ENCODE measurements at regions not wholly inside any gene's neighbourhood (a gene's known extent, or its start where the extent isn't known, plus 50 kb on each side); places are given as distances from the start of the nearest gene placed in this dataset.
"Not testable (repeated sequence)": the region's sequence is repeated elsewhere in the genome, so short reads cannot be mapped to it uniquely, and the experiment has no call there.

- peaks cover 0 to 5% (median 0%) of the 10 kb centered on the region in 5 donors for H3K4me1 ChIP-seq (ENCODE audit: control insufficient read depth in 5 of 5, insufficient read depth in 5 of 5, low read length in 5 of 5)
- H3K36me3 ChIP-seq (ENCODE audit: control insufficient read depth in 5 of 5, insufficient read depth in 5 of 5, low read length in 5 of 5): no peaks in the 10 kb centered on the region
- H3K4me3 ChIP-seq (ENCODE audit: low read depth in 1 of 5, low read length in 5 of 5): no peak overlapping the region
- H3K27me3 ChIP-seq (ENCODE audit: control insufficient read depth in 5 of 5, insufficient read depth in 4 of 5, low read length in 5 of 5): peaks cover 0 to 2% (median 0%) of the 10 kb centered on the region in 5 donors
- no peak overlapping the region for H3K9ac ChIP-seq (ENCODE audit: low read length in 5 of 5)
- no peak overlapping the region for H3K27ac ChIP-seq (ENCODE audit: low read depth, low read length)
- no peaks in the 10 kb centered on the region for H3K9me3 ChIP-seq (ENCODE audit: control insufficient read depth in 5 of 5, low read length in 5 of 5)
Observed at GRCh38 chrX:138914767-138915166, 203.2 kb upstream of the FGF13 start.

- no peaks in the 10 kb centered on the region for H3K4me1 ChIP-seq (ENCODE audit: control insufficient read depth in 5 of 5, insufficient read depth in 5 of 5, low read length in 5 of 5)
- H3K4me3 ChIP-seq (ENCODE audit: low read depth in 1 of 5, low read length in 5 of 5): no peak overlapping the region
- H3K9ac ChIP-seq (ENCODE audit: low read length in 5 of 5): no peak overlapping the region
- H3K27me3 ChIP-seq (ENCODE audit: control insufficient read depth in 5 of 5, insufficient read depth in 4 of 5, low read length in 5 of 5): peaks cover 0 to 2% (median 0%) of the 10 kb centered on the region in 5 donors
- H3K36me3 ChIP-seq (ENCODE audit: control insufficient read depth in 5 of 5, insufficient read depth in 5 of 5, low read length in 5 of 5): no peaks in the 10 kb centered on the region
- no peak overlapping the region for H3K27ac ChIP-seq (ENCODE audit: low read depth, low read length)
- no peaks in the 10 kb centered on the region for H3K9me3 ChIP-seq (ENCODE audit: control insufficient read depth in 5 of 5, low read length in 5 of 5)
Observed at GRCh38 chrX:138908577-138908976, 197.1 kb upstream of the FGF13 start.

GRCh38 chrX:138897621-138898492 is 186.3 kb upstream of the FGF13 start:
- Histone ChIP-seq H3K4me3 (ENCODE audit: low read depth in 1 of 5, low read length in 5 of 5) (no peak overlapping the region), H3K9ac (ENCODE audit: low read length in 5 of 5) (no peak overlapping the region)

GRCh38 chrX:138890491-138890890 is 179.0 kb upstream of the FGF13 start:
- no peak overlapping the region for H3K4me3 ChIP-seq (ENCODE audit: low read depth in 1 of 5, low read length in 5 of 5)
- no peaks in the 10 kb centered on the region for H3K9me3 ChIP-seq (ENCODE audit: control insufficient read depth in 5 of 5, low read length in 5 of 5)
- H3K36me3 ChIP-seq (ENCODE audit: control insufficient read depth in 5 of 5, insufficient read depth in 5 of 5, low read length in 5 of 5): no peaks in the 10 kb centered on the region
- no peak overlapping the region for H3K9ac ChIP-seq (ENCODE audit: low read length in 5 of 5)
- H3K27ac ChIP-seq (ENCODE audit: low read depth, low read length): no peak overlapping the region
- H3K4me1 ChIP-seq (ENCODE audit: control insufficient read depth in 5 of 5, insufficient read depth in 5 of 5, low read length in 5 of 5): peaks cover 0 to 3% (median 0%) of the 10 kb centered on the region in 5 donors
- H3K27me3 ChIP-seq (ENCODE audit: control insufficient read depth in 5 of 5, insufficient read depth in 4 of 5, low read length in 5 of 5): peaks cover 0 to 5% (median 0%) of the 10 kb centered on the region in 5 donors

More at GRCh38 chrX:138897621-138898492, 186.3 kb upstream of the FGF13 start:
- Histone ChIP-seq H3K9me3 (ENCODE audit: control insufficient read depth in 5 of 5, low read length in 5 of 5) (no peaks in the 10 kb centered on the region), H3K36me3 (ENCODE audit: control insufficient read depth in 5 of 5, insufficient read depth in 5 of 5, low read length in 5 of 5) (no peaks in the 10 kb centered on the region), H3K4me1 (ENCODE audit: control insufficient read depth in 5 of 5, insufficient read depth in 5 of 5, low read length in 5 of 5) (peaks cover 0 to 3% (median 0%) of the 10 kb centered on the region in 5 donors), H3K27ac (ENCODE audit: low read depth, low read length) (no peak overlapping the region), H3K27me3 (ENCODE audit: control insufficient read depth in 5 of 5, insufficient read depth in 4 of 5, low read length in 5 of 5) (peaks cover 0 to 5% (median 0%) of the 10 kb centered on the region in 5 donors)

GRCh38 chrX:138889149-138889548 is 177.6 kb upstream of the FGF13 start:
- no peak overlapping the region for H3K27ac ChIP-seq (ENCODE audit: low read depth, low read length)
- peaks cover 0 to 3% (median 0%) of the 10 kb centered on the region in 5 donors for H3K4me1 ChIP-seq (ENCODE audit: control insufficient read depth in 5 of 5, insufficient read depth in 5 of 5, low read length in 5 of 5)
- peaks cover 0 to 7% (median 0%) of the 10 kb centered on the region in 5 donors for H3K27me3 ChIP-seq (ENCODE audit: control insufficient read depth in 5 of 5, insufficient read depth in 4 of 5, low read length in 5 of 5)
- H3K4me3 ChIP-seq (ENCODE audit: low read depth in 1 of 5, low read length in 5 of 5): no peak overlapping the region
- no peak overlapping the region for H3K9ac ChIP-seq (ENCODE audit: low read length in 5 of 5)
- H3K9me3 ChIP-seq (ENCODE audit: control insufficient read depth in 5 of 5, low read length in 5 of 5): no peaks in the 10 kb centered on the region
- no peaks in the 10 kb centered on the region for H3K36me3 ChIP-seq (ENCODE audit: control insufficient read depth in 5 of 5, insufficient read depth in 5 of 5, low read length in 5 of 5)

- H3K27me3 ChIP-seq (ENCODE audit: control insufficient read depth in 5 of 5, insufficient read depth in 4 of 5, low read length in 5 of 5): peaks cover 0 to 7% (median 0%) of the 10 kb centered on the region in 5 donors
- H3K27ac ChIP-seq (ENCODE audit: low read depth, low read length): no peak overlapping the region
- H3K4me1 ChIP-seq (ENCODE audit: control insufficient read depth in 5 of 5, insufficient read depth in 5 of 5, low read length in 5 of 5): peaks cover 0 to 3% (median 0%) of the 10 kb centered on the region in 5 donors
- H3K9me3 ChIP-seq (ENCODE audit: control insufficient read depth in 5 of 5, low read length in 5 of 5): no peaks in the 10 kb centered on the region
- no peak overlapping the region for H3K9ac ChIP-seq (ENCODE audit: low read length in 5 of 5)
- H3K4me3 ChIP-seq (ENCODE audit: low read depth in 1 of 5, low read length in 5 of 5): no peak overlapping the region
- H3K36me3 ChIP-seq (ENCODE audit: control insufficient read depth in 5 of 5, insufficient read depth in 5 of 5, low read length in 5 of 5): no peaks in the 10 kb centered on the region
Observed at GRCh38 chrX:138886769-138887168, 175.3 kb upstream of the FGF13 start.

GRCh38 chrX:138885886-138886285 is 174.4 kb upstream of the FGF13 start:
- no peak overlapping the region for H3K4me3 ChIP-seq (ENCODE audit: low read depth in 1 of 5, low read length in 5 of 5)
- no peak overlapping the region for H3K9ac ChIP-seq (ENCODE audit: low read length in 5 of 5)
- no peaks in the 10 kb centered on the region for H3K36me3 ChIP-seq (ENCODE audit: control insufficient read depth in 5 of 5, insufficient read depth in 5 of 5, low read length in 5 of 5)
- H3K27me3 ChIP-seq (ENCODE audit: control insufficient read depth in 5 of 5, insufficient read depth in 4 of 5, low read length in 5 of 5): peaks cover 0 to 7% (median 0%) of the 10 kb centered on the region in 5 donors
- peaks cover 0 to 3% (median 0%) of the 10 kb centered on the region in 5 donors for H3K9me3 ChIP-seq (ENCODE audit: control insufficient read depth in 5 of 5, low read length in 5 of 5)
- H3K4me1 ChIP-seq (ENCODE audit: control insufficient read depth in 5 of 5, insufficient read depth in 5 of 5, low read length in 5 of 5): peaks cover 0 to 3% (median 0%) of the 10 kb centered on the region in 5 donors
- H3K27ac ChIP-seq (ENCODE audit: low read depth, low read length): no peak overlapping the region

- H3K4me3 ChIP-seq (ENCODE audit: low read depth in 1 of 5, low read length in 5 of 5); H3K27me3 ChIP-seq (ENCODE audit: control insufficient read depth in 5 of 5, insufficient read depth in 4 of 5, low read length in 5 of 5); H3K27ac ChIP-seq (ENCODE audit: low read depth, low read length); H3K9ac ChIP-seq (ENCODE audit: low read length in 5 of 5); H3K36me3 ChIP-seq (ENCODE audit: control insufficient read depth in 5 of 5, insufficient read depth in 5 of 5, low read length in 5 of 5); H3K9me3 ChIP-seq (ENCODE audit: control insufficient read depth in 5 of 5, low read length in 5 of 5); H3K4me1 ChIP-seq (ENCODE audit: control insufficient read depth in 5 of 5, insufficient read depth in 5 of 5, low read length in 5 of 5): not testable (repeated sequence)
Observed at GRCh38 chrX:138880293-138880692, 168.8 kb upstream of the FGF13 start.

GRCh38 chrX:138877746-138878145 is 166.2 kb upstream of the FGF13 start:
- Histone ChIP-seq H3K4me1 (ENCODE audit: control insufficient read depth in 5 of 5, insufficient read depth in 5 of 5, low read length in 5 of 5) (no peaks in the 10 kb centered on the region), H3K36me3 (ENCODE audit: control insufficient read depth in 5 of 5, insufficient read depth in 5 of 5, low read length in 5 of 5) (no peaks in the 10 kb centered on the region), H3K27me3 (ENCODE audit: control insufficient read depth in 5 of 5, insufficient read depth in 4 of 5, low read length in 5 of 5) (no peaks in the 10 kb centered on the region), H3K9me3 (ENCODE audit: control insufficient read depth in 5 of 5, low read length in 5 of 5) (peaks cover 0 to 6% (median 5%) of the 10 kb centered on the region in 5 donors), H3K9ac (ENCODE audit: low read length in 5 of 5) (no peak overlapping the region), H3K4me3 (ENCODE audit: low read depth in 1 of 5, low read length in 5 of 5) (no peak overlapping the region), H3K27ac (ENCODE audit: low read depth, low read length) (no peak overlapping the region)

GRCh38 chrX:138875472-138875871 is 164.0 kb upstream of the FGF13 start:
- Histone ChIP-seq H3K4me3 (ENCODE audit: low read depth in 1 of 5, low read length in 5 of 5) (no peak overlapping the region), H3K36me3 (ENCODE audit: control insufficient read depth in 5 of 5, insufficient read depth in 5 of 5, low read length in 5 of 5) (no peaks in the 10 kb centered on the region), H3K9me3 (ENCODE audit: control insufficient read depth in 5 of 5, low read length in 5 of 5) (peaks cover 0 to 5% (median 4%) of the 10 kb centered on the region in 5 donors), H3K9ac (ENCODE audit: low read length in 5 of 5) (no peak overlapping the region), H3K4me1 (ENCODE audit: control insufficient read depth in 5 of 5, insufficient read depth in 5 of 5, low read length in 5 of 5) (no peaks in the 10 kb centered on the region), H3K27me3 (ENCODE audit: control insufficient read depth in 5 of 5, insufficient read depth in 4 of 5, low read length in 5 of 5) (no peaks in the 10 kb centered on the region), H3K27ac (ENCODE audit: low read depth, low read length) (no peak overlapping the region)
